Liver (tissue), 8 donors: ENCODE measurements at regions not wholly inside any gene's neighbourhood (a gene's known extent, or its start where the extent isn't known, plus 50 kb on each side); places are given as distances from the start of the nearest gene placed in this dataset.

ENCODE experiments used
- DNase-seq: peaks from one replicate; pipeline ENCODE4 v3.0.0-alpha.2; 2017; ENCODE audit warnings: low spot score
- H3K27ac ChIP-seq, 2 donors: one replicate each; pipeline ENCODE4 v1.7.0; 2013; ENCODE audit warnings: inconsistent platforms in 2 of 2, low read length in 2 of 2, control low read depth in 1 of 2, low read depth in 1 of 2, mild to moderate bottlenecking in 1 of 2
- H3K27me3 ChIP-seq, 4 donors: one replicate each; pipeline versions ENCODE4 v1.6.1 to v1.7.0; 2013; ENCODE audit warnings: low read length in 3 of 4, inconsistent platforms in 1 of 4, mild to moderate bottlenecking in 1 of 4, moderate library complexity in 1 of 4; ENCODE audit not compliant: control insufficient read depth in 4 of 4, insufficient read depth in 4 of 4
- H3K36me3 ChIP-seq, 4 donors: one replicate each; pipeline versions ENCODE4 v1.6.1 to v1.7.0; 2013; ENCODE audit warnings: low read length in 3 of 4, mild to moderate bottlenecking in 3 of 4, low read depth in 1 of 4, moderate library complexity in 1 of 4; ENCODE audit not compliant: control insufficient read depth in 4 of 4, insufficient read depth in 3 of 4
- H3K4me1 ChIP-seq, 4 donors: one replicate each; pipeline versions ENCODE4 v1.6.1 to v1.7.0; 2013; ENCODE audit warnings: low read length in 3 of 4, mild to moderate bottlenecking in 3 of 4, moderate library complexity in 1 of 4; ENCODE audit not compliant: control insufficient read depth in 4 of 4, insufficient read depth in 4 of 4
- H3K4me3 ChIP-seq, 3 donors: one replicate each; pipeline versions ENCODE4 v1.6.1 to v1.7.0; 2013; ENCODE audit warnings: low read length in 3 of 3, control low read depth in 1 of 3, low read depth in 1 of 3, mild to moderate bottlenecking in 1 of 3
- H3K9ac ChIP-seq, 2 donors: one replicate each; pipeline ENCODE4 v1.7.0; 2013; ENCODE audit warnings: low read length in 2 of 2, mild to moderate bottlenecking in 2 of 2, moderate library complexity in 2 of 2, control low read depth in 1 of 2, low read depth in 1 of 2
- H3K9me3 ChIP-seq, 4 donors: one replicate each; pipeline versions ENCODE4 v1.6.1 to v1.7.0; 2013; ENCODE audit warnings: low read length in 3 of 4; ENCODE audit not compliant: control insufficient read depth in 4 of 4
- ATF3 ChIP-seq: IDR thresholded peaks from 2 replicates; pipeline ENCODE4 v1.6.1; 2016; ENCODE audit warnings: antibody characterized with exemption
- EGR1 ChIP-seq, 2 donors: IDR thresholded peaks; 2 replicates each; pipeline ENCODE4 v1.6.1; 2016 to 2018; ENCODE audit warnings: antibody characterized with exemption in 2 of 2, low read depth in 2 of 2
- FOXA2 ChIP-seq: IDR thresholded peaks from 2 replicates; pipeline ENCODE4 v1.6.1; 2016; ENCODE audit warnings: antibody characterized with exemption
- HNF4A ChIP-seq, 2 donors: conservative IDR thresholded peaks; 2 replicates each; pipeline ENCODE4 v1.6.1; 2016; ENCODE audit warnings: antibody characterized with exemption in 2 of 2, mild to moderate bottlenecking in 2 of 2
- HNF4G ChIP-seq: IDR thresholded peaks from 2 replicates; pipeline ENCODE4 v1.6.1; 2016; ENCODE audit warnings: antibody characterized with exemption
- JUND ChIP-seq, 2 donors: IDR thresholded peaks; 2 replicates each; pipeline ENCODE4 v1.6.1; 2016; ENCODE audit warnings: antibody characterized with exemption in 2 of 2
- NR2F2 ChIP-seq: IDR thresholded peaks from 2 replicates; pipeline ENCODE4 v1.6.1; 2016; ENCODE audit warnings: antibody characterized with exemption
- RAD21 ChIP-seq, 2 donors: IDR thresholded peaks; 2 replicates each; pipeline ENCODE4 v1.6.1; 2016; ENCODE audit warnings: antibody characterized with exemption in 2 of 2, mild to moderate bottlenecking in 2 of 2
- REST ChIP-seq: IDR thresholded peaks from 2 replicates; pipeline ENCODE4 v1.6.1; 2016; ENCODE audit warnings: antibody characterized with exemption, mild to moderate bottlenecking
- RXRA ChIP-seq, 2 donors: IDR thresholded peaks; 2 replicates each; pipeline ENCODE4 v1.6.1; 2017 to 2018; ENCODE audit warnings: antibody characterized with exemption in 2 of 2, mild to moderate bottlenecking in 1 of 2
- SP1 ChIP-seq: IDR thresholded peaks from 2 replicates; pipeline ENCODE4 v1.6.1; 2018; ENCODE audit warnings: antibody characterized with exemption, mild to moderate bottlenecking
- TAF1 ChIP-seq: conservative IDR thresholded peaks from 2 replicates; pipeline ENCODE4 v1.6.1; 2016; ENCODE audit warnings: antibody characterized with exemption, mild to moderate bottlenecking
- YY1 ChIP-seq: IDR thresholded peaks from 2 replicates; pipeline ENCODE4 v1.6.1; 2016; ENCODE audit warnings: antibody characterized with exemption, mild to moderate bottlenecking
- ZBTB33 ChIP-seq: IDR thresholded peaks from 2 replicates; pipeline ENCODE4 v1.6.1; 2016; ENCODE audit warnings: antibody characterized with exemption
- WGBS: extraction: QIAGEN DNeasy Blood & Tissue Kit; methylation state at CpG from one replicate; pipeline ENCODE4 v1.1.7; 2013; 5-methylcytosine and 5-hydroxymethylcytosine counted together
- TF ChIP-seq, protein P1 (sequence below): IDR thresholded peaks from 2 replicates; pipeline ENCODE4 v1.6.1; 2016; ENCODE audit warnings: antibody characterized with exemption
- TF ChIP-seq, protein P2 (sequence below): fragments of 150-350 bp; IDR thresholded peaks from 2 replicates; pipeline ENCODE4 v1.5.1; 2017; ENCODE audit warnings: improper control_type of control experiment, low read depth, low read length; ENCODE audit not compliant: missing input control
- donor health status: healthy.
- donor health status: healthy.
- donor health status: healthy.
- donor health status: healthy.
- donor health status: healthy.

- TF ChIP-seq REST: no peak
- TF ChIP-seq ATF3: no peak
- TF ChIP-seq, protein P1, sequence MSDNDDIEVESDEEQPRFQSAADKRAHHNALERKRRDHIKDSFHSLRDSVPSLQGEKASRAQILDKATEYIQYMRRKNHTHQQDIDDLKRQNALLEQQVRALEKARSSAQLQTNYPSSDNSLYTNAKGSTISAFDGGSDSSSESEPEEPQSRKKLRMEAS: no peak
- TF ChIP-seq FOXA2: no peak
- no peak for TF ChIP-seq YY1
- TF ChIP-seq SP1: no peak
- no peak for TF ChIP-seq NR2F2
These were observed 189.4 kb upstream of the CWC22 start (continued) for GRCh38 chr2:180196419-180196977.

- H3K27ac ChIP-seq: no peak overlapping the region
- H3K36me3 ChIP-seq: no peaks in the 10 kb centered on the region
- no peaks in the 10 kb centered on the region for H3K27me3 ChIP-seq
- no peaks in the 10 kb centered on the region for H3K9me3 ChIP-seq
- peaks cover 0 to 8% (median 0%) of the 10 kb centered on the region in 4 donors for H3K4me1 ChIP-seq
- H3K4me3 ChIP-seq: no peak overlapping the region
- no peak overlapping the region for H3K9ac ChIP-seq
- TF ChIP-seq TAF1 (no peak), ATF3 (no peak), HNF4G (no peak)
- DNase-seq: no peak
These were observed 188.8 kb upstream of the CWC22 start for GRCh38 chr2:180195847-180196246.

- H3K27me3 ChIP-seq: no peaks in the 10 kb centered on the region
- no peak overlapping the region for H3K4me3 ChIP-seq
- H3K4me1 ChIP-seq: peaks cover 0 to 6% (median 0%) of the 10 kb centered on the region in 4 donors
- H3K27ac ChIP-seq: no peak overlapping the region
- 39% methylated on average over 11 of the region's 11 CpGs for WGBS
- no peak overlapping the region for H3K9ac ChIP-seq
- no peak for DNase-seq
- H3K36me3 ChIP-seq: no peaks in the 10 kb centered on the region
- no peaks in the 10 kb centered on the region for H3K9me3 ChIP-seq
- TF ChIP-seq TAF1: no peak
- TF ChIP-seq, protein P1: no peak
- no peak for TF ChIP-seq EGR1 (IDR thresholded peaks at IDR 0.05; ENCODE audit: low read depth in 2 of 2)
- no peak for TF ChIP-seq RXRA (IDR thresholded peaks at IDR 0.05)
- no peak for TF ChIP-seq FOXA2
- no peak for TF ChIP-seq HNF4A (conservative IDR thresholded peaks at IDR 0.05)
- no peak for TF ChIP-seq HNF4G
- no peak for TF ChIP-seq REST
- no peak for TF ChIP-seq RAD21 (IDR thresholded peaks at IDR 0.05)
- no peak for TF ChIP-seq SP1
- TF ChIP-seq, protein P2, sequence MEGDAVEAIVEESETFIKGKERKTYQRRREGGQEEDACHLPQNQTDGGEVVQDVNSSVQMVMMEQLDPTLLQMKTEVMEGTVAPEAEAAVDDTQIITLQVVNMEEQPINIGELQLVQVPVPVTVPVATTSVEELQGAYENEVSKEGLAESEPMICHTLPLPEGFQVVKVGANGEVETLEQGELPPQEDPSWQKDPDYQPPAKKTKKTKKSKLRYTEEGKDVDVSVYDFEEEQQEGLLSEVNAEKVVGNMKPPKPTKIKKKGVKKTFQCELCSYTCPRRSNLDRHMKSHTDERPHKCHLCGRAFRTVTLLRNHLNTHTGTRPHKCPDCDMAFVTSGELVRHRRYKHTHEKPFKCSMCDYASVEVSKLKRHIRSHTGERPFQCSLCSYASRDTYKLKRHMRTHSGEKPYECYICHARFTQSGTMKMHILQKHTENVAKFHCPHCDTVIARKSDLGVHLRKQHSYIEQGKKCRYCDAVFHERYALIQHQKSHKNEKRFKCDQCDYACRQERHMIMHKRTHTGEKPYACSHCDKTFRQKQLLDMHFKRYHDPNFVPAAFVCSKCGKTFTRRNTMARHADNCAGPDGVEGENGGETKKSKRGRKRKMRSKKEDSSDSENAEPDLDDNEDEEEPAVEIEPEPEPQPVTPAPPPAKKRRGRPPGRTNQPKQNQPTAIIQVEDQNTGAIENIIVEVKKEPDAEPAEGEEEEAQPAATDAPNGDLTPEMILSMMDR: no peak
- TF ChIP-seq JUND (IDR thresholded peaks at IDR 0.05): no peak
- no peak for TF ChIP-seq ZBTB33
- no peak for TF ChIP-seq ATF3
These were observed 184.5 kb upstream of the CWC22 start for GRCh38 chr2:180191432-180192124.
